ENCODE measurements at regions not wholly inside any gene's neighbourhood (a gene's known extent, or its start where the extent isn't known, plus 50 kb on each side); places are given as distances from the start of the nearest gene placed in this dataset.

- no peak for DNase-seq
Observed at GRCh38 chr22:48705159-48705916, 1122.3 kb downstream of the BRD1 start.

GRCh38 chr22:48704335-48704734 is 1123.3 kb downstream of the BRD1 start:
- no peak for DNase-seq

GRCh38 chr22:48703265-48703941 is 1124.3 kb downstream of the BRD1 start:
- no peak for DNase-seq

- no peak for DNase-seq
Observed at GRCh38 chr22:48702573-48703264, 1125.0 kb downstream of the BRD1 start.

GRCh38 chr22:48701296-48702030 is 1126.2 kb downstream of the BRD1 start:
- DNase-seq: no peak

GRCh38 chr22:48700566-48701295 is 1126.9 kb downstream of the BRD1 start:
- no peak for DNase-seq

- no peak for DNase-seq
Observed at GRCh38 chr22:48700180-48700565, 1127.5 kb downstream of the BRD1 start.

- no peak for DNase-seq
Observed at GRCh38 chr22:48699511-48699910, 1128.2 kb downstream of the BRD1 start.

- DNase-seq: no peak
Observed at GRCh38 chr22:48698618-48699017, 1129.1 kb downstream of the BRD1 start.

- DNase-seq: no peak
Observed at GRCh38 chr22:48697694-48698276, 1129.9 kb downstream of the BRD1 start.

GRCh38 chr22:48697223-48697622 is 1130.5 kb downstream of the BRD1 start:
- DNase-seq: no peak

GRCh38 chr22:48696371-48696770 is 1131.3 kb downstream of the BRD1 start:
- no peak for DNase-seq

GRCh38 chr22:48695731-48696305 is 1131.9 kb downstream of the BRD1 start:
- no peak for DNase-seq

GRCh38 chr22:48695251-48695650 is 1132.4 kb downstream of the BRD1 start:
- DNase-seq: no peak

GRCh38 chr22:48694296-48694883 is 1133.3 kb downstream of the BRD1 start:
- DNase-seq: no peak

- no peak for DNase-seq
Observed at GRCh38 chr22:48693377-48694135, 1134.1 kb downstream of the BRD1 start.

GRCh38 chr22:48692734-48693376 is 1134.8 kb downstream of the BRD1 start:
- DNase-seq: no peak

GRCh38 chr22:48691431-48691851 is 1136.2 kb downstream of the BRD1 start:
- DNase-seq: no peak

- DNase-seq: no peak
Observed at GRCh38 chr22:48690583-48691317, 1136.9 kb downstream of the BRD1 start.

Data from dermis blood vessel endothelial cell (primary cell).